GM13976 (cell line): ENCODE measurements at regions not wholly inside any gene's neighbourhood (a gene's known extent, or its start where the extent isn't known, plus 50 kb on each side); places are given as distances from the start of the nearest gene placed in this dataset.

Experiments
- DNase-seq: peaks from one replicate; pipeline ENCODE4 v3.0.0; 2012; ENCODE audit warnings: low spot score
- CTCF ChIP-seq: IDR thresholded peaks from 2 replicates; pipeline ENCODE4 v1.5.1; 2012; ENCODE audit warnings: borderline replicate concordance, mild to moderate bottlenecking; ENCODE audit not compliant: insufficient read depth; ENCODE audit errors: extremely low read depth, missing control alignments, control extremely low read depth
- in situ Hi-C: fragments of 300-500 bp; cut with MboI; formaldehyde crosslinking; loops from one replicate; pipeline ENCODE4 v1.12.0; 2022; ENCODE audit warnings: low sequenced_read_pairs, mixed read lengths, inconsistent platforms; ENCODE audit not compliant: unreplicated experiment

- no peak for DNase-seq
- in situ Hi-C loops, result no loop called here
- no peak for TF ChIP-seq CTCF
Measured at GRCh38 chr1:29789221-29789909, 553.0 kb downstream of the PTPRU start.

GRCh38 chr1:29786791-29787732 is 550.7 kb downstream of the PTPRU start:
- DNase-seq, result peak; percentile 15
- no peak for TF ChIP-seq CTCF
- in situ Hi-C loops, result no loop called here

GRCh38 chr1:29786195-29786594 is 549.9 kb downstream of the PTPRU start:
- no peak for TF ChIP-seq CTCF
- in situ Hi-C loops, result no loop called here
- DNase-seq, result peak; percentile 6

- peak; percentile 14 for DNase-seq
- in situ Hi-C loops, result no loop called here
- TF ChIP-seq CTCF, result no peak
Measured at GRCh38 chr1:29785554-29785953, 549.2 kb downstream of the PTPRU start.

- DNase-seq, result no peak
- no peak for TF ChIP-seq CTCF
- in situ Hi-C loops, result no loop called here
Measured at GRCh38 chr1:29785137-29785527, 548.8 kb downstream of the PTPRU start.

- TF ChIP-seq CTCF, result no peak
- in situ Hi-C loops, result no loop called here
Measured at GRCh38 chr1:29784276-29785136, 548.2 kb downstream of the PTPRU start.

More at GRCh38 chr1:29784276-29785136, 548.2 kb downstream of the PTPRU start:
- peak; percentile 20 for DNase-seq
